Smooth muscle cell (in vitro differentiated cells): ENCODE measurements at regions not wholly inside any gene's neighbourhood (a gene's known extent, or its start where the extent isn't known, plus 50 kb on each side); places are given as distances from the start of the nearest gene placed in this dataset.

Experiments used
- DNase-seq: peaks from one replicate; lab custom pipeline; 2025; ENCODE audit not compliant: unreplicated experiment; lab: John Stamatoyannopoulos, UW
- H2AFZ ChIP-seq: fragments of 200-600 bp; sonication (generic); 2 replicates; pipeline ENCODE4 v1.6.0; 2016; ENCODE audit warnings: antibody characterized with exemption, low read depth, mild to moderate bottlenecking
- H3F3A ChIP-seq: fragments of 200-600 bp; sonication (generic); 2 replicates; pipeline ENCODE4 v1.6.0; 2017; ENCODE audit warnings: antibody characterized with exemption, low read depth
- H3K27ac ChIP-seq: fragments of 200-600 bp; sonication (generic); 2 replicates; pipeline ENCODE4 v1.5.1; 2016; ENCODE audit warnings: low read depth, mild to moderate bottlenecking
- H3K27me3 ChIP-seq: fragments of 200-600 bp; sonication (generic); 2 replicates; pipeline ENCODE4 v1.6.1; 2016; ENCODE audit warnings: low read depth, mild to moderate bottlenecking
- H3K36me3 ChIP-seq: fragments of 200-600 bp; sonication (generic); 2 replicates; pipeline ENCODE4 v1.5.1; 2016; ENCODE audit warnings: low read depth
- H3K4me1 ChIP-seq: fragments of 200-600 bp; sonication (generic); 2 replicates; pipeline ENCODE4 v1.5.1; 2016; ENCODE audit warnings: low read depth
- H3K4me2 ChIP-seq: fragments of 200-600 bp; sonication (generic); 2 replicates; pipeline ENCODE4 v1.6.0; 2016; ENCODE audit warnings: mild to moderate bottlenecking
- H3K4me3 ChIP-seq: fragments of 200-600 bp; sonication (generic); 2 replicates; pipeline ENCODE4 v1.5.1; 2016; ENCODE audit warnings: mild to moderate bottlenecking
- H3K79me2 ChIP-seq: fragments of 200-600 bp; sonication (generic); 2 replicates; pipeline ENCODE4 v1.6.0; 2016; ENCODE audit warnings: low read depth, mild to moderate bottlenecking
- H3K9ac ChIP-seq: fragments of 200-600 bp; sonication (generic); 2 replicates; pipeline ENCODE4 v1.6.0; 2016; ENCODE audit warnings: low read depth
- H3K9me3 ChIP-seq: fragments of 200-600 bp; sonication (generic); replicated peaks from 2 replicates; pipeline ENCODE4 v1.5.1; 2016; ENCODE audit warnings: low read depth
- H4K20me1 ChIP-seq: fragments of 200-600 bp; sonication (generic); 2 replicates; pipeline ENCODE4 v1.6.0; 2016; ENCODE audit warnings: low read depth
- CTCF ChIP-seq: fragments of 200-600 bp; sonication (generic); IDR thresholded peaks from 2 replicates; pipeline ENCODE4 v1.5.1; 2017; ENCODE audit warnings: borderline replicate concordance, mild to moderate bottlenecking, antibody characterized with exemption; ENCODE audit not compliant: insufficient read depth, poor library complexity, severe bottlenecking
- WGBS: methylation state at CpG from one replicate; pipeline ENCODE4 v1.1.7; 2016; ENCODE audit warnings: low lambda C conversion rate; 5-methylcytosine and 5-hydroxymethylcytosine counted together

- WGBS, result 49% methylated on average over 42 of the region's 44 CpGs
- H3K4me2 ChIP-seq, result peak overlapping the region; percentile 86
- no peak for DNase-seq
- peaks cover 75% of the 10 kb centered on the region for H3K27me3 ChIP-seq
- peaks cover 4% of the 10 kb centered on the region for H3K4me1 ChIP-seq
- no peaks in the 10 kb centered on the region for H3F3A ChIP-seq
- no peak overlapping the region for H2AFZ ChIP-seq
- peak overlapping the region; percentile 47 for H3K4me3 ChIP-seq
- no peaks in the 10 kb centered on the region for H3K79me2 ChIP-seq
- no peak overlapping the region for H3K9ac ChIP-seq
- no peaks in the 10 kb centered on the region for H4K20me1 ChIP-seq
- peak; percentile 27 for TF ChIP-seq CTCF
- no peak overlapping the region for H3K27ac ChIP-seq
- H3K9me3 ChIP-seq, result no peaks in the 10 kb centered on the region
- H3K36me3 ChIP-seq, result no peaks in the 10 kb centered on the region
These were observed 136.9 kb upstream of the ZIC3 start for GRCh38 chrX:137428766-137429591.

- H3K4me3 ChIP-seq, result peak overlapping the region; percentile 47
- no peak for TF ChIP-seq CTCF
- H3K36me3 ChIP-seq, result no peaks in the 10 kb centered on the region
These were observed 137.7 kb upstream of the ZIC3 start for GRCh38 chrX:137428221-137428661.

GRCh38 chrX:137427816-137428215 is 138.1 kb upstream of the ZIC3 start:
- peaks cover 87% of the 10 kb centered on the region for H3K27me3 ChIP-seq
- no peaks in the 10 kb centered on the region for H4K20me1 ChIP-seq
- no peak for DNase-seq
- no peak for TF ChIP-seq CTCF
- H3K27ac ChIP-seq, result no peak overlapping the region
- peak overlapping the region; percentile 86 for H3K4me2 ChIP-seq
- H3K79me2 ChIP-seq, result no peaks in the 10 kb centered on the region
- WGBS, result 41% methylated on average over 18 of the region's 18 CpGs
- no peaks in the 10 kb centered on the region for H3K36me3 ChIP-seq
- peak overlapping the region; percentile 47 for H3K4me3 ChIP-seq
- no peaks in the 10 kb centered on the region for H3K9me3 ChIP-seq
- H3K4me1 ChIP-seq, result peaks cover 4% of the 10 kb centered on the region
- no peak overlapping the region for H3K9ac ChIP-seq
- H3F3A ChIP-seq, result no peaks in the 10 kb centered on the region
- H2AFZ ChIP-seq, result no peak overlapping the region

More at GRCh38 chrX:137428221-137428661, 137.7 kb upstream of the ZIC3 start:
- no peaks in the 10 kb centered on the region for H3F3A ChIP-seq
- WGBS, result 42% methylated on average over 30 of the region's 30 CpGs
- peaks cover 82% of the 10 kb centered on the region for H3K27me3 ChIP-seq
- H3K79me2 ChIP-seq, result no peaks in the 10 kb centered on the region
- H2AFZ ChIP-seq, result no peak overlapping the region
- H3K27ac ChIP-seq, result no peak overlapping the region
- peaks cover 4% of the 10 kb centered on the region for H3K4me1 ChIP-seq
- no peak for DNase-seq
- H3K4me2 ChIP-seq, result peak overlapping the region; percentile 86
- no peak overlapping the region for H3K9ac ChIP-seq
- H3K9me3 ChIP-seq, result no peaks in the 10 kb centered on the region
- H4K20me1 ChIP-seq, result no peaks in the 10 kb centered on the region

GRCh38 chrX:137427426-137427778 is 138.5 kb upstream of the ZIC3 start:
- no peak for TF ChIP-seq CTCF

More at GRCh38 chrX:137427426-137427778, 138.5 kb upstream of the ZIC3 start:
- H3K9me3 ChIP-seq, result no peaks in the 10 kb centered on the region
- no peak overlapping the region for H3K9ac ChIP-seq
- peaks cover 91% of the 10 kb centered on the region for H3K27me3 ChIP-seq
- H3F3A ChIP-seq, result no peaks in the 10 kb centered on the region
- H4K20me1 ChIP-seq, result no peaks in the 10 kb centered on the region
- H3K4me2 ChIP-seq, result peak overlapping the region; percentile 86
- H3K27ac ChIP-seq, result no peak overlapping the region
- DNase-seq, result no peak
- H3K4me3 ChIP-seq, result peak overlapping the region; percentile 47
- WGBS, result 62% methylated on average over 20 of the region's 20 CpGs
- H3K79me2 ChIP-seq, result no peaks in the 10 kb centered on the region
- H3K4me1 ChIP-seq, result peaks cover 4% of the 10 kb centered on the region
- no peak overlapping the region for H2AFZ ChIP-seq
- no peaks in the 10 kb centered on the region for H3K36me3 ChIP-seq
